Myocyte (in vitro differentiated cells): ENCODE measurements at regions not wholly inside any gene's neighbourhood (a gene's known extent, or its start where the extent isn't known, plus 50 kb on each side); places are given as distances from the start of the nearest gene placed in this dataset.
"Not testable (repeated sequence)": the region's sequence is repeated elsewhere in the genome, so short reads cannot be mapped to it uniquely, and the experiment has no call there.

Experiments used
- DNase-seq: peaks from one replicate; pipeline ENCODE4 v3.0.0-alpha.2; 2012; ENCODE audit warnings: low read depth

GRCh38 chr3:106339551-106339950 lies 470.7 kb upstream of the CBLB start:
- no peak for DNase-seq

DNA sequence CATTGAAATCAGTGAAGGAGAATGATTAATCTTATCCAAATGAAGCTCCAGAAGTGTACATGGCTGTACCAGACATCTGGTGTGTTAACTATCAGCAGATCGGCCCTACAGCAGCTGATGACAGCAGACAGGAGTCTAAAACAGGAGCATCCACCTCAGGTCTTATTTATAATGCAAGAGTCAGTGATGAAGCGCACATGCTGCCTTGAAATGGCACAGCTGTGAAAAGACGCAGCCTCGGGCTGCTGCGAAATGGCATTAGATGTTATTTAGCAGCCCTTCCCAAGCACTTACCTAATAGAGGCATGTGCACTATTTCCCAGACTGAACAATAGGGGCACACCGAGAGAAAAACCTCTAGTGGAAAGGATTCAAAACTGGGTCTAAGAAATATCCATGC lies 472.3 kb upstream of the CBLB start:
- peak; percentile 92 for DNase-seq

DNA sequence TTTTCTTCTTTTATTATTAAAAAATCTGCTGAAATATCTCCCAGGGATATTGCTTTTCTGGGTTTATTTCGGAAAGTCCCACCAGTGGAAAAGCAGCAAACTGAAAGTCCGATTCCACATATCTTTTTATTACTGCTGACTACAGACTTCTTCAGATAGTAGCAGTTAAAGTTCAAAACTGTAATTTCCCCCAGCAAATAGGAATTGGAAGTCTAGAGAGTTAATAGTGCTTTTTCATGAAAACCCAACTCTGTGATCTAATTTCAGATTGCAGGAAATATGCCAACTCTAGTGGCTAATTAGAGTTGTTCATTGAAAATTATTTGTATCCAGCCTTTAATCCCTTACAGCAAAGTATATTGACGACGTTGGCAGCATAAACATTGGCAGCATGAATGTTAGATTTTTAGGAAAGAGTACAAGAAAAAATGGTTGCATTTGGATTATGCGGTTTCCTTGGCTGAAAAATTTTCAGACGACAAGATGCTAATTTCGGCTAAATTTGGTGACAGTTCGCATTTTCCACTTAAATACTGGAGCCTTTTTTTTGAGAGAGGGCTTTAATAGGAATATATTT lies 472.9 kb upstream of the CBLB start:
- DNase-seq = no peak

- DNase-seq = no peak
These were observed 473.6 kb upstream of the CBLB start for GRCh38 chr3:106342386-106342785.

DNA sequence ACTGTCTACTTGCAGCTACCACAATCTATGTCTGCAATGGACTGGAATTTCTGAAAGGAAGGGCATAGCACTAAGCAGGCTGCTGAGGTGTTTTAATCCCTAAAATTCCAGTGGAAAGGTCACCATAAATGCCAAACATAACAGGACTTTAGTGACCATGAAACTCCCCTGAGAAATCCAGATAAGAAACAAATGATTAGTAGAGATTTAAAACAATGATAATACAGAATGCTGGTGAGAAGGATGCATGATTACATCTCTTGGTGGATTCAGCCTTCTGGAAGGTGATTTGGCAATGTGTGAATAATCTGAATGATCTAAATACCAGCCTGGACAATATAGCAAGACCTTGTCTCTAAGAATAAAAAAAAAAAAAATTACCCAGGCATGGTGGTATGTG lies 475.0 kb upstream of the CBLB start:
- DNase-seq = no peak

- peak; percentile 98 for DNase-seq
These were observed 476.7 kb upstream of the CBLB start for GRCh38 chr3:106345353-106346027.

DNA sequence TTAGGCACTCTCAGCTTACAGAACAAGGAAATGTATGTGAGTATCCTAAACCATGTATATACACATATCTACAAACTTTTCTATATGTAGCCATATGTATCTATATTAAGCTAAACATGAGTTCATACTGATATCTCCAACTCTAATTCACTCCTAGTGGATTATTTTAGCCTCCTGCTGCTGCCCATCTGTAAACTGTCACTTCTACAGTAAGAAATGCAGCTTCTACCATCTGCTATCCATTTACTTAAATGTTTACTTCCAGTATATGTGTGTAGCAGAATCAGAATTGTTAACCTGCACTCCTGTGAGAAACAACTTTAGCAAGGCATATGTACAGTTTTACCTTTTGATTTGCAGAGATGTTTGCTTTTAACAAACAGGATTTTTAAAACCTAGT lies 478.5 kb upstream of the CBLB start:
- no peak for DNase-seq

GRCh38 chr3:106348139-106348690 lies 479.4 kb upstream of the CBLB start:
- DNase-seq = peak; percentile 81

- no peak for DNase-seq
These were observed 480.5 kb upstream of the CBLB start for GRCh38 chr3:106349191-106349881.

- no peak for DNase-seq
These were observed 487.1 kb upstream of the CBLB start for GRCh38 chr3:106355873-106356272.

GRCh38 chr3:106359692-106360091 lies 490.9 kb upstream of the CBLB start:
- DNase-seq = no peak

DNA sequence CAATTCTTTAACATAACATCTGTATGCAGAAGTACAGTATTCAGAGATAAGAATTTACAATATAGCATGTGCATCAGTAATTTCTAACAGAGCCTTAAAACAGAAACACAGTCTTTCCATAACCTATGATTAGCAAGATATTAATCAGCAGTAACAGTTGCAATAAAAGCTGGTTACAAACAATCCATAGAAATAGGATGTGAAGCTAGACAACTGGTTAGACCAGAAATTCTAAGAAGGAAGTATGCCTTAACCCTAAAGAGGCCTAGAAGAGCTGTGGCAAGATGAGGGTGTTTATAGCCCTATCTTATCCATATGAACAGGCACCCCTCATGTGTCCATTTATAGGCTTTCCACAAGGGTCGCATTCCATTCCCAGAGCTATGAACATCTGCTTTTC lies 492.1 kb upstream of the CBLB start:
- not testable (repeated sequence) for DNase-seq

- no peak for DNase-seq
These were observed 495.7 kb upstream of the CBLB start for GRCh38 chr3:106364477-106364876.

GRCh38 chr3:106365061-106365691 lies 496.4 kb upstream of the CBLB start:
- no peak for DNase-seq

GRCh38 chr3:106366352-106366751 lies 497.5 kb upstream of the CBLB start:
- no peak for DNase-seq

- DNase-seq = no peak
These were observed 498.7 kb upstream of the CBLB start for GRCh38 chr3:106367496-106367895.

- no peak for DNase-seq
These were observed 502.6 kb upstream of the CBLB start for GRCh38 chr3:106371221-106371970.

DNA sequence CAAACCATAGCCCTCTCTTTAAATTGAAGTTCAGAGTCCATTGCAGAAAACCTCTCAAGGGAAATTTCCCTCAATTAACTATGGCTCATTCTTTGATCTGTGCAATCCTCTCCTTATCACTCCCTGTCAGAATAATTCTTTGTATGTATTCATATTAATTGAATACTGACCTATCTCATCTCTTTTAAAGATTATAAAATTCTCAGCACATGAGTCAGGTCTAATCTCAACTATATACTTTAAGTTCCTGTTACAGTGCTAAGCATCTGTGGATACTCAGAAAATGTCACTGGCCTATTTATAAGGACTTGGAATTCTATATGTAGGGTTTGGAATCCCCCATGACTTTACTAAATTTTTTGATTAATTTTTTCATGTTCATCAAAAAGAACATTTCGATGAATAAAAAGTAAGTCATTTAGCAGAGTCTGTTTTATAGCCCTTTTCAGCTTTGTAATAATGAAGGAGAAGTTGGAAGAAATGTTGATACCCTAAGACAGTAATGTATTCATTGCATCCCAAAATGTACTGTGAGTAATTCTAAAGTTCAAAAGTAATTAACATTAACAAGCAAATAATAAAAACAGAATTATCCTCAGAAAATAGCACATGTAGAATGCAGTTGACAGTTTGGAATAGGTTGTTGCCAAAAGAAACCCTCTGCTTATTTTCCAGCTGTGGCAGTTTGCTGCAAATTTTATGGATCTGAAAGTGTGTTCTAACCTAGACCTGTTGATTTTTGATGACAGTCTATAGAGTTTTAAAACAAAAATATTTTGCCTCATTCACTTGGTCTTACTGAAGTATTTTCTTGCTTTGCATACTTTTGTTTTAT lies 503.4 kb upstream of the CBLB start:
- DNase-seq = no peak

DNA sequence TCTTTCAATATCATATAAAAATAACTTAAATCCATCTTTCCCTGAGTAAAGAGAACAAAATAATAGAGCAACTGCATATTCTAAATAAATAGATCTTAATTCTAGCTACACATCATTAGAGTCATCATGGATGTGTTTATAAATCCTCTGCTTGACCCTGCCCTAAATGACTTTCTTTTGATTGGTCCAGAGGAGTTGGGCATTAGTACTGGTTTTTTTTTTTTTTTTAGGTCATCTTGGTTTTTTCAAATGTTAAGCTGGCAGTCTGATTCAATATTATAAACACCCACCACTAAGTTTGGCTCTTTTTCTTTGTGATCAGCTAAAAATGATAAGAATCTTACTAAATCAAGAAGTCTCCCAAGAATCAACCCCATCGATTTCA lies 504.0 kb upstream of the CBLB start:
- no peak for DNase-seq

DNA sequence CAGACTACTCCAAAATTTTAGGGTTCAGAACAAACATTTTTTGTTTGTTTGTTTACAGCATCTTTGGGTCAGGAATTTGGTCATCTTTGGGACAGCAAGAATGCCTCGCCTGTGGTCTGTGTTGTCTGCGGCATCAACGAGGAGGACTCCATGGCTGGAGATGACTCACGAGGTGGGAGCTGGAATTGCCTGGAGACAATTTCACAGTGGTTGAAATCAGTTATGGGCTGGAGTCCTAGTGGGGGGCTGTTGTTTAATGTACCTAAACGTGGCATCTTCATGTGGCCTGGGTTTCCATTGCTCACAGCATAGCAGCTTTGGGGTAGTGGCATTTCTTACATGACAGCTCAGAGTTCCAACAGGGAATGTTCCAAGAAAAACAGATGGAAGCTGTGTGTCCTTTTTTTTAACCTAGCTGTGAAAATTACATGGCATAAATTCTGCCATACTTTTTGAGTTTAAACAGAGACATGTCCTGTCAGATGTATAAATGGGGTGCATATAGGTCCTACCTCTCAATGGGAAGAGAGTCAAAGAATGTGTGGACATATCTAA lies 507.3 kb upstream of the CBLB start:
- DNase-seq = peak; percentile 18
